Body of pancreas (tissue), 4 donors: ENCODE measurements at regions not wholly inside any gene's neighbourhood (a gene's known extent, or its start where the extent isn't known, plus 50 kb on each side); places are given as distances from the start of the nearest gene placed in this dataset.

ENCODE experiments used
- CTCF ChIP-seq, 7 experiments: fragments of 450-650 bp in 4 of 7; fragments of 200-600 bp in 3 of 7; sonication (generic) in 3 of 7; IDR thresholded peaks; one replicate each; pipeline ENCODE4 v1.5.1; 2016 to 2019; ENCODE audit warnings: antibody characterized with exemption in 7 of 7
- POLR2A ChIP-seq, 3 donors: fragments of 450-650 bp; IDR thresholded peaks; one replicate each; pipeline ENCODE4 v1.6.1; 2016; ENCODE audit warnings: antibody characterized with exemption in 3 of 3, mild to moderate bottlenecking in 2 of 3

- no peak for TF ChIP-seq CTCF (IDR thresholded peaks at IDR 0.05)
- TF ChIP-seq POLR2A (IDR thresholded peaks at IDR 0.05) = no peak
Observed at GRCh38 chr15:39232512-39232911, 348.4 kb upstream of the THBS1 start.
